Endothelial cell of umbilical vein (primary cell): ENCODE measurements at regions not wholly inside any gene's neighbourhood (a gene's known extent, or its start where the extent isn't known, plus 50 kb on each side); places are given as distances from the start of the nearest gene placed in this dataset.

Experiments used
- EZH2 ChIP-seq: IDR thresholded peaks from 2 replicates; pipeline ENCODE4 v1.6.1; 2012; ENCODE audit warnings: borderline replicate concordance, low read depth, mild to moderate bottlenecking, moderate library complexity, low read length, inconsistent platforms; ENCODE audit not compliant: severe bottlenecking
- FOS ChIP-seq: IDR thresholded peaks from 2 replicates; pipeline ENCODE4 v1.6.1; 2011; ENCODE audit warnings: mild to moderate bottlenecking, low read length, moderate library complexity, borderline replicate concordance; ENCODE audit not compliant: insufficient read depth
- GATA2 ChIP-seq: IDR thresholded peaks from 2 replicates; pipeline ENCODE4 v1.7.0; 2011; ENCODE audit warnings: low read depth, mild to moderate bottlenecking, moderate library complexity, mixed read lengths, low read length; ENCODE audit not compliant: insufficient read length, insufficient read depth
- JUN ChIP-seq: IDR thresholded peaks from 2 replicates; pipeline ENCODE4 v1.6.1; 2011; ENCODE audit warnings: borderline replicate concordance, low read depth; ENCODE audit not compliant: insufficient read length, insufficient read depth
- MYC ChIP-seq: IDR thresholded peaks from one replicate; pipeline ENCODE4 v1.6.1; 2011; ENCODE audit warnings: mild to moderate bottlenecking, low read depth, low read length
- POLR2A ChIP-seq: IDR thresholded peaks from 2 replicates; pipeline ENCODE4 v1.6.1; 2012; ENCODE audit warnings: low read depth, mild to moderate bottlenecking, control low read depth, low read length
- POLR2AphosphoS5 ChIP-seq: IDR thresholded peaks from 2 replicates; pipeline ENCODE4 v1.6.1; 2012; ENCODE audit warnings: low read depth, mild to moderate bottlenecking, control low read depth, low read length, moderate library complexity; ENCODE audit not compliant: insufficient read depth
- TF ChIP-seq, protein P1 (sequence below), 2 donors: IDR thresholded peaks; 1 replicate in 1 of 2; 2 replicates in 1 of 2; pipeline ENCODE4 v1.5.1; 2011; ENCODE audit warnings: low read length in 2 of 2, mild to moderate bottlenecking in 2 of 2, moderate library complexity in 2 of 2, control low read depth in 1 of 2, inconsistent platforms in 1 of 2, low read depth in 1 of 2; ENCODE audit not compliant: insufficient read depth in 1 of 2; ENCODE audit errors: extremely low read depth in 1 of 2
- TF ChIP-seq, protein P2 (sequence below): IDR thresholded peaks from 2 replicates; pipeline ENCODE4 v1.6.1; 2011; ENCODE audit not compliant: insufficient read depth, insufficient read length

DNA sequence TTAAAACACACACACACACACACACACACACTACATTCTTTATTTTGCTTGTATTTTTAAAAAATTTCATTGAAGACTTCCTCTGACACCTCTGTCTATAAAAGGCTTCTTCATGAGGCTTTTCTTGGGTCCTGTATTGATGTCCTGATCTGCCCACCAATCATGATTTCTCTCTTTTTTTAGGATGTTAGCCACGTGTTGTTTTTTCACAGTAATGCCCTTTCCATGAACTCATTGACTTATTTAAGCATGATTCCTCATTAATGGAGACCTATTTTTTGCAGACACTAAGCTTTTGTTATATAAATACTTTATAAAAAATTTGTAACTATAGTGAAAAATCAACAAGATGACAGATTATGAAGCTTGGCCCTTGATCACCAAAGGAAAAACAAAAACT lies 173.8 kb upstream of the CNTNAP5 start:
- TF ChIP-seq POLR2A (no peak), POLR2AphosphoS5 (no peak), EZH2 (no peak), JUN (no peak), FOS (no peak), MYC (no peak), GATA2 (no peak)
- TF ChIP-seq, protein P1, sequence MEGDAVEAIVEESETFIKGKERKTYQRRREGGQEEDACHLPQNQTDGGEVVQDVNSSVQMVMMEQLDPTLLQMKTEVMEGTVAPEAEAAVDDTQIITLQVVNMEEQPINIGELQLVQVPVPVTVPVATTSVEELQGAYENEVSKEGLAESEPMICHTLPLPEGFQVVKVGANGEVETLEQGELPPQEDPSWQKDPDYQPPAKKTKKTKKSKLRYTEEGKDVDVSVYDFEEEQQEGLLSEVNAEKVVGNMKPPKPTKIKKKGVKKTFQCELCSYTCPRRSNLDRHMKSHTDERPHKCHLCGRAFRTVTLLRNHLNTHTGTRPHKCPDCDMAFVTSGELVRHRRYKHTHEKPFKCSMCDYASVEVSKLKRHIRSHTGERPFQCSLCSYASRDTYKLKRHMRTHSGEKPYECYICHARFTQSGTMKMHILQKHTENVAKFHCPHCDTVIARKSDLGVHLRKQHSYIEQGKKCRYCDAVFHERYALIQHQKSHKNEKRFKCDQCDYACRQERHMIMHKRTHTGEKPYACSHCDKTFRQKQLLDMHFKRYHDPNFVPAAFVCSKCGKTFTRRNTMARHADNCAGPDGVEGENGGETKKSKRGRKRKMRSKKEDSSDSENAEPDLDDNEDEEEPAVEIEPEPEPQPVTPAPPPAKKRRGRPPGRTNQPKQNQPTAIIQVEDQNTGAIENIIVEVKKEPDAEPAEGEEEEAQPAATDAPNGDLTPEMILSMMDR (IDR thresholded peaks at IDR 0.05; ENCODE audit: extremely low read depth in 1 of 2, insufficient read depth in 1 of 2, low read depth in 1 of 2, low read length in 2 of 2): no peak
- TF ChIP-seq, protein P2, sequence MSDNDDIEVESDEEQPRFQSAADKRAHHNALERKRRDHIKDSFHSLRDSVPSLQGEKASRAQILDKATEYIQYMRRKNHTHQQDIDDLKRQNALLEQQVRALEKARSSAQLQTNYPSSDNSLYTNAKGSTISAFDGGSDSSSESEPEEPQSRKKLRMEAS: no peak
